HG03521 (cell line): ENCODE measurements at regions not wholly inside any gene's neighbourhood (a gene's known extent, or its start where the extent isn't known, plus 50 kb on each side); places are given as distances from the start of the nearest gene placed in this dataset.

Source experiments
- ATAC-seq: cut with Tn5 transposase; IDR thresholded peaks from one replicate; pipeline ENCODE4 v1.9.1; 2021; ENCODE audit warnings: mild to moderate bottlenecking, moderate library complexity; ENCODE audit not compliant: unreplicated experiment

GRCh38 chr7:13028825-13029099 lies 341.3 kb downstream of the ARL4A start:
- ATAC-seq = no peak

- no peak for ATAC-seq
These were observed 344.0 kb downstream of the ARL4A start for GRCh38 chr7:13031468-13031867.

GRCh38 chr7:13032084-13032483 lies 344.7 kb downstream of the ARL4A start:
- no peak for ATAC-seq

- ATAC-seq = no peak
These were observed 345.1 kb downstream of the ARL4A start for GRCh38 chr7:13032576-13032975.

GRCh38 chr7:13034693-13035092 lies 347.3 kb downstream of the ARL4A start:
- ATAC-seq = no peak

- ATAC-seq = no peak
These were observed 347.8 kb downstream of the ARL4A start for GRCh38 chr7:13035233-13035632.

GRCh38 chr7:13036256-13036780 lies 348.9 kb downstream of the ARL4A start:
- no peak for ATAC-seq

GRCh38 chr7:13037216-13037615 lies 349.8 kb downstream of the ARL4A start:
- ATAC-seq = no peak

GRCh38 chr7:13041368-13041988 lies 354.0 kb downstream of the ARL4A start:
- no peak for ATAC-seq

- ATAC-seq = no peak
These were observed 355.3 kb downstream of the ARL4A start for GRCh38 chr7:13042605-13043236.

- no peak for ATAC-seq
These were observed 356.9 kb downstream of the ARL4A start for GRCh38 chr7:13044309-13044708.

GRCh38 chr7:13047061-13047460 lies 359.6 kb downstream of the ARL4A start:
- ATAC-seq = no peak

GRCh38 chr7:13049946-13050345 lies 362.5 kb downstream of the ARL4A start:
- no peak for ATAC-seq

GRCh38 chr7:13050703-13051102 lies 363.3 kb downstream of the ARL4A start:
- no peak for ATAC-seq

- no peak for ATAC-seq
These were observed 368.4 kb downstream of the ARL4A start for GRCh38 chr7:13055732-13056368.

GRCh38 chr7:13057462-13058200 lies 370.2 kb downstream of the ARL4A start:
- peak; percentile 93 for ATAC-seq

- no peak for ATAC-seq
These were observed 372.7 kb downstream of the ARL4A start for GRCh38 chr7:13060173-13060572.

GRCh38 chr7:13061115-13061514 lies 373.7 kb downstream of the ARL4A start:
- no peak for ATAC-seq

- no peak for ATAC-seq
These were observed 375.2 kb downstream of the ARL4A start for GRCh38 chr7:13062631-13063030.

- ATAC-seq = no peak
These were observed 379.6 kb downstream of the ARL4A start for GRCh38 chr7:13067036-13067435.

GRCh38 chr7:13068032-13068431 lies 380.6 kb downstream of the ARL4A start:
- ATAC-seq = no peak

- ATAC-seq = no peak
These were observed 382.4 kb downstream of the ARL4A start for GRCh38 chr7:13069841-13070240.
